ENCODE measurements at regions not wholly inside any gene's neighbourhood (a gene's known extent, or its start where the extent isn't known, plus 50 kb on each side); places are given as distances from the start of the nearest gene placed in this dataset.

DNA sequence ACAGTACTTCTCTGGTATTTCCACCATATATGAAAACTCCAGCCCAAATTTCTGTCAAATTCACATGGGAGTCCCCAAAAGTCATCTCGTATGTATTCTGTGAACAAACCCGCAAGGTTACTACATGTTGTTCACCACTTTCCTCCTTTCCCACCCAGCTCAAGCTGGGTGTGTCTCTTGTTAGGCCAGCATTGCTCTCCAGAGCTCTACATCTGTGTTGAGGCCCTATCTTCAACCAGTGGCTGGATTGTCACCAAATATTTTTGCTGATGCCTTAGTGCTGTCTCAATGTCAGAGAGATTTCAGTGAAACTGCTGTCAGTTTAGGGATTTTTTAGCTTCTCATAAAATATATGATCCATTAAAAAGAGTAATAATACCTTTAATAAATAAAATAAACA lies 230.9 kb downstream of the BTG1 start:
- no peak for DNase-seq

DNA sequence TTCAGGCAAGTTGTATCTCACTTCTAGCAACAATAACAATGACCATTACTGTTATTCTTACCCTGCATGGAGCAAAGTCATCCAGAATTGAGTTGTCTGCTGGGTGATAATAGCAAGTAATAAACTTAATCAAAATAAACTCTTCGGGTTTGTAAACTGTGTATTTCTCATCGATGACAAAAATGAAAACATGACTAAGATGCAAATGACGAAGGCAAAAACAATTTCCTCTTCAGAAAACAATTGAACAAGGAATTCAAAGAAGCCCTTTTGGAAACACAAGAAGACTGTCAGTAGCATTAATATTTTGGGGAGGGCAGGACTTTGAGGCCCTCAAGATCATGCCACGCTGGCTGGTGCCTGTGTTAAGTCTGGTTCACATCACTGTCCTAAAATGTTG lies 232.0 kb downstream of the BTG1 start:
- no peak for DNase-seq

DNA sequence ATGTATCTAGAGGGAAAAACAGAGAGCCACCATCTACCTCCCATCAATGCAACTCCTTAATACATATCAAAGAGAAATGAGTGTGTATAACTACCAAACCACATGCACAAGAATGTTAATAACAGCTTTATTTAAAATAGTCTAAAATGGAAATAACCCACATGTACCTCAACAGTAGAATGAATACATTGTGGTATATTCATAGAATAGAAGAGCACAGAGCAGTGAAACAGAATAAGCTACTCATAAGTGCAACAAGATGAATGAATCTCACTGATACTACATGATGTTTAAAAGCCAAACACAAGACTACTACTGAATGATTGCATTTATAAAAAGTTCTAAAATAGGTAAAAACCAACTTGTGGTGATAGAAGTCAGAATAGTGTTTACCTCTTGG lies 232.5 kb downstream of the BTG1 start:
- no peak for DNase-seq

DNA sequence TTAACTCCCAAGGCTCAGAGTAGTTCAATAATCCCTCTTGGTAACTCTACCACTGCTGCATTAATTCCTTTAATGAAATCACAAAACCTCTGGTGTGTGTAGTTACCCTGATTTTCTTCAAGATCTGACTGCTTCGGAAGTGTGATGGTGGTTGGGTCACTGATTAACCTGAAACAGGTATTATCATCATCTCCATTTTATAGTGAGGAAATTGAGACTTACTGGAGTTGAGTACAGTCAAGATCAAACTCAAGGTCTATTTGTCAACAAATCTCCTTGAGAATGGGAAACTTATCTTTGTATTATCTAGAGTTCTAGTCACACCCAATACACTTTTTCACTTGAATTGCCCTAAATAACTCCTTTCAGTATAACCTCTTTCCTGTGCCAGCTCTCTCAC lies 233.5 kb downstream of the BTG1 start:
- DNase-seq = no peak

DNA sequence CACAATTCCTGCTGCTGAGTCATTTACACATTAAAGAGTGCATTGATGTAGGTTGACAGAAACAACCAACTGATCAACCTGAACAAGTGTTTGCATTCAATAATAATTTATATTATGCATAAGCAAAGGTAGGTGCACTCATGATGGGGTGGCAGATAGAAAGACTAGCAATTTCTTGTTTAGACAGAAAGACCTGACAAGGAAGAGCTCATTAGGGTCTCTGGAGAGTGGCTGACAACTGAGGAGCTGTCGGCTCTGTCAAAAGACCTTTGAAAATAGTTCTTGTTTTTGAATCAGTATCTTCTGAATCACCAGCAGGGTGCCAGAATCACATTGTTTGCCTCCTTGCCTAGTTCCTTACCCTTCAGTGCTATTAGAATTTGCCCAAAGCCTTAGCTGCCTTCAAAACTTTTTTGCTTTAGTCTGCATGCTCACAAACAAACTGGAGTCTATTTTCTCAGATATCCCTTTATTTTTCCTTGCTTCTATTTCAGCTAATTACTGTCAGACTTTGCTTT lies 234.7 kb downstream of the BTG1 start:
- DNase-seq = no peak

DNA sequence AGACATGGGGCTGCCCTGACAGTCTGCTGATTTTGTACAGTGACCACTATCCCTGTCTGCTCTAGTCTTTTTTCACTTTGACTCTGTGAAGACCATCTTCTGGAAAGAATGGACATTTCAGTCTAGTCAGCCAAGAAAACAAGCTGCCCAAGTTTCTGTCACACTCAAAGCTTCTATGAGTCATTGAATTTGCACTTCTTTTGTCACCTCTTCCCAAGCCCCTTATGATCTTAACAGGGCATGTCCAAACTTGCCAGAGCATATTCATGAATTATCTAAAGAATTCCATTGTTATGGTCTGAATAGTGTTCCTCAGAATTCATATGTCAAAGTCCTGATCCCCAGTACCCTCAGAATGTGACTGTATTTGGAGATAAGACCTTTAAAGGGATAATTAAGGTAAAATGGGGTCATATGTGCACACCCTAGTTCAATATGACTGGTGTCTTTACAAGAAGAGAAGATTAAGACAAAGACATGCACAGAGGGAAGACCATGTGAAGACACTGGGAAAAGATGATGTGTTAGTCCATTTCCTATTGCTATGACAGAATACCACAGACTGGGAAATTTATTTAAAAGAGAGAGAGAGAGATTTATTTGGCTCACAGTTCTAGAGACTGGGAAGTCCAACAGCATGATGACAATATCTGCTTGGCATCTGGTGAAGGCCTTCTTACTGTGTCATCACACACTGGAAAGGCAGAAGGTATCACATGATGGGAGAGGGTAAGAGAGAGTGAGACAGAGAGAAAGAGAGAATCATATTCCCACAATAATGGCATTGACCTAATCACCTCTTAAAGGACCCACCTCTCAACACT lies 242.6 kb downstream of the BTG1 start:
- no peak for DNase-seq

DNA sequence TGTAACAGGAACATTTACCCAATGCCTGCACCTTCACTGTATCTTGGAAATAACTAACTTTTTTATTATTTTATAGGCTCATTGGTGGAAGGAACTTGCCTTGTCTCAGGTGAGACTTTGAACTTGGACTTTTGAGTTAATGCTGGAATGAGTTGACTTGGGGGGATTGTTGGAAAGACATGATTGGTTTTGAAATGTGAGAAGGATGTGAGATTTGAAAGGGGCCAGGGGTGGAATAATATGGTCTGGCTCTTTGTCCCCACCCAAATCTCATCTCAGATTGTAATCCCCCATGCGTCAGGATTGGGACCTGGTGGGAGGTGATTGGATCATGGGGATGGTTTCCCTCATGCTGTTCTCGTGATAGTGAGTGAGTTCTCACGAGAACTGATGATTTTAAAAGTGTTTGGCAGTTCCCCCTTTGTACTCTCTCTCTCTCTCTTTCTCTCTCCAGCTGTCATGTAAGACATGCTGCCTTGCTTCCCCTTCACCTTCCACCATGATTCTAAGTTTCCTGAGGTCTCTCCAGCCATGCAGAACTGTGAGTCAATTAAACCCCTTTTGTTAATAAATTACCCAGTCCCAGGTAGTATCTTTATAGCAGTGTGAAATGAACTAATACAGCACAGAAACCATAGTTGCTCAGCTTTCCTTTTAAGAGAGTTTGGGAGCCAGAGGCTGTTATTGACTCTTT lies 244.1 kb downstream of the BTG1 start:
- DNase-seq = no peak

DNA sequence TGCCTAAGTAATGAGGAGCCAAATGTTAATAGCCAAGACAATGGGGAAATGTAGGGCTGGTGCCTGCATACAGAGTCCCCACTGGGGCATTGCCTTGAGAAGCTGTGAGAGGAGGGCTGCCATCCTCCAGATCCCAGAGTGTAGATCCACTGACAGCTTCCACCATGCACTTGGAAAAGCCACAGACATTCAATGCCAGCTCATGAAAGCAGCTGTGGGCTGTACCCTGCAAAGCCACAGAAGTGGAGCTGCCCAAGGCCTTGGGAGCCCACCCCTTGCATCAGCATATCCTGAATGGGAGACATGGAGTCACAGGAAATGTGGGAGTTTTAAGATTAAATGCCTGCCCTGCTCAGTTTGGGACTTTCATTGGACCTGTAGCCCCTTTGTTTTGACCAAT lies 244.7 kb downstream of the BTG1 start:
- no peak for DNase-seq

DNA sequence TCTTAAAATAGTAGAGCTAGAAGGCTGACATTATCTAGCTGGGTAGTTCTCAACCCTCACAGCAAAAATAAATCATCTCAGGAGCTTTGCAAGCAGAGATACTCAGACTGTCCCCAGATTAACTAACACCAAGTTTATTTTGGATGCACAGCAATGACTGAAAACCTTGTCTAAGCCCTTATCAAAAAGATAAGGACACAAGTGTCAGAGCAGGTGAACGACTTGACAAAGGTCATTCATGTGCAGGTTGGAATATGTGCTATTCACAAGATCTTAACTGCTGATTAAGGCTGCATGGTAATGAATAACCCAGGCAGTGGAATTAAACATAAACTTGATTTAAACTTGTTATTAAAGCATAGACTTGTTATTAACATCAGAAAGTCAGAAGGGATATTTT lies 246.6 kb downstream of the BTG1 start:
- DNase-seq = no peak

DNA sequence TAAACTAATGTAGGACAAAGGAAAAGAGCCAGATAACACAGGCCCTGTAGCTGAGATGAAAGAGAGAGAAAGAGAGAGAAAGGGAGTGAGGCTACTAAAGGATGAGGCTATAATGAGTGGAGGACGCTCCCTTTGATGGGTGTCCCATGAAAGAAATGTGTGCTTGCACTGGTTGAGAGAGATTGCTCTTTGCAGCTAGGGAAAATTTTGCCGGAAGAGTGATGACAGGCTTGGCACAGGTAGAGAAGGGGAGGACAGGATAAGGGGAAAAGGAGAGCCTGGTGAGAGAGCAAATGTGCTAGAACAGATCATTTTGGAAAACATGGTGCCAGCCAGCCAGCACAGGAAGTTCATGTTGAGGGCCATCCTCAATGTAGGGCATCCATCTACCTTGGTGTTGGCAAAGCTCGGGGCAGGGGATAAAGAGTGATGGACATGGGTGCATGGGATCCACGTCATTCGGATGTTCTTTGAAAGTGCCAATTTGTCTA lies 248.6 kb downstream of the BTG1 start:
- DNase-seq = no peak

DNA sequence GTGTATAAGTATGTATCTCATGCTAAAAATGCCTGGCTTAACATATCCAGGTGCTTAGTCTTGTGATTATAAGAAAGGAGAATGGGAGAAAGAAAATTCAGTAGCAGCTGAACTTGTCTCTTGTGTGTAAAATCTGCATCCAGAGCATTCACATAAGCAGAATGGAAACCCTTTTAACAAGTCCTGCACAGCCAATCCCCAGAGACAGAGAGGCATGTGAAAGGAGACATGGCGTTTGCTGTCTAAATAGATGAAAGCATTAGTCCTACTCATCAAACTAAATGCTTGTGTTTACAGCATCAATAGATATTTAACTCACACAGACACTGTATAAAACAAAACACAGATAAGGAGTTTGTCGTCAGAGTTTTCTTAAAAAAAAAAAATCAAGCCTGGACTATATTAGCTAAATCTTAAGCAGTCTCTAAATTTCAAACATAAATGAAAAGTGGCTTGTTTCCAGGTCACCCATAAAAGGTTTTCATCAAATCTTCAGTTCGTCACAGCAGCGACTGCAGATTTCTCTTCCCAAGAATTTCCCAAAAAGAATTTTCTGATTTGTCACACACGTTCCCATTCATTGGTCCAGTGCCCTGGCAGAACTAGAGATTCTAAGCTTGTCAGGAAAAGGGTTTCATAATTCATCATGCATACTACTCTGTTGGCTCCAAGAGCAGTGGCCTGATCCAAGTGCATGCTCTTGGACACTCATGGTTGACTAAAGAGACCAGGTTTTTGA lies 249.2 kb downstream of the BTG1 start:
- DNase-seq = no peak

DNA sequence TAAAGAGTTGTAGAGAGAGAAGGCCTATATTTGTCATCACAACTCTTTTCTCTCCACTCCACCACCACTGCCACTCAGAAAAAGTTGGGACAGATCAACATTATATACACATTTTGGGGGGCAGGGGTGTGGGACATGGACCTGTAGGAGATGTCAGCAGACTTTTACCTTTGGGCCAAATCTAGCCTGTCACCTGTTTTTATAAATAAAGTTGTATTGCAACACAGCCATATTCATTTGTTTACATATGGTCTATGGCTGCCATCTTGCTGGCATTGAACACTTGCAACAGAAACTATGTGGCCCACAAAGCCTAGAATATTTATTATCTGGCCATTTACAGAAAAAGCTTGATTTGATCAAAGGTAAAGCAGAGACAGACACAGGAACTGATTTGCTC lies 250.7 kb downstream of the BTG1 start:
- no peak for DNase-seq

DNA sequence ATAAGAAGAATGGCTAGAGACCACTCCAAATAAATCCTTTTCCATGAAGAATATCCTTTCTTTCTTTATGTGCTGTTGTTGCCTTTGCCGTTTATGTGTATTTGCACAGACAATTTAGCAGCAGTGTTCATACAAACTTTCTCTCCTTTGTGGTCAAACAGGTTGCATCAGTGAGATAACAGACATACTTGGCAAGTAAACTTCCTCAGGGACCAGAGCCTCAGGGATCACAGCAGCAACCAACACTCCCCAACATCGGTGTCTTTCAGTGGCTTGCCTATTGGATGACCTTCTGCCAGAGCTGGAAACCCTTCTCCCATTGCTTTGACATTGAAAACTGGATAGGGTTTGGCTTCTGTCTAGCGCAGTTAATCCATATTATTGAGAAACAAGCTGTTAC lies 252.2 kb downstream of the BTG1 start:
- no peak for DNase-seq

DNA sequence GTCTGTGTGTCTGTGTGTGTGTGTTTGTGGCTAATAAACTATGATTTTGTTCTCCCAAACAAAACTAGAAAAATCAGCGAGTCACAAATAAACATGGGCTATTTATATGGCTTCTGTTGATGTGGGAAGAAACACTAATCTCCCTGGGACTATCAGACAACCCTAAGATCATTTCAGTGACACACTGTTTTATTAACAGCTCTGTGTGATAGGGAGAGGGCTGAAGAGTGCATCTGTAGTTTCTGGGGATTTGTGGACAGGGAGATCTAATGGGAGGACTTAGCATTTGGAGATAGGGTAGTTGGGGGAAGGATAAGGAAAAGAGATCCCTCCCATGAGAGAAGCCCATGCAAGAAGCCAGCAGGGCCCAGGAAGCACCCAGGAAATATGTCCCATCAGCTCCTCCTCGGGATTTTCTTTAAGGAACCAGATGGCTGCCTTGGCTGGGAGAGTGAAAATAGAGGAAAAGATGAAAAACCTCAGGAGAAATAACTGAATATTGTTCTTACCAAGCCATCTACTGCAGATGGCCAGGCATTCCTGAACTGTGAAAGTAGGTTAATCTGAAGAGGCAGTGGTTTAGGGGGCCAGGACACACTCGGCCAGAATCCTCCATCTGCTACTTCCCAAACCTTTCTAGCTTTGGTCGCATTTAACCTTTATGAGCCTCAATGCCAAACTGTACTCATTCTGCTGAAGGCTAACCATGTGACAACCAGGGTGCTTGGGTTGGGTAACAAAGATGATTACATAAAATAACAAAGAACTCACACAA lies 253.4 kb downstream of the BTG1 start:
- DNase-seq = no peak

DNA sequence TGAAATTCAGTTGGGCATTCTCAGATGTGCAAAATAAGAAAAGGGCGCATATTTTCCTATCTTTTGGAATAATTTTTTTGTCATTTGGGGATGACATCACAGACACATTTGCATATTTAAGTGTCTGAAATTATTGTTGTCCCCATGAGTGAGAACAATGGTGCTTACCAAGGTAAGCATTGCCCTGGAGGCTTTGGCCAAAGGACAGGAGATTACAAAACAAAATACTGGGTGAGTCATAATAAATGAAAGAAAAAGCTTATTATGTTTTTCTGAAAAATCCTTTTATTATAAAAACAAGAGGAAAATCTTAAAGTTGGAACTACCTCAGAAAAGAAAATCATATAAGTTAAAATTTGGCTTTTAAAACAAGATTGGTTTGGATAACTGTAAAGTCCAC lies 254.9 kb downstream of the BTG1 start:
- no peak for DNase-seq

DNA sequence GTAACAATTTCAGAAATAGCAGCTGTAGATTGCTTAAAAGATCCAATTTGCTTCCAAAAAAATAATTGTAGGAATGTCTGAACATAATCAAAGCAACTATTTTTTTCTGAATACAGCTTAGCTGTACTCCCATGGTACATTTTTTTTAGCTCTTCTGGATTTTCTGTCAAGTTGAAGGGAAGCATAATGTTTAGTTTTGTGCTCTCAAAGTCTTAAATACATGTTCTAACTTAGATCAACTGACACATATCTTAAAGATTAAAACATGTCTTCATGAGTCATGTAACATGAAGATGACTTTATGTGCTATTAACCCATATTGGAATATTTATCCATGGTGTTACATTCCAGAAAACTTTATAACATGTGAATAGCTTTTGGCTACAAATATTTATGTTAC lies 255.7 kb downstream of the BTG1 start:
- no peak for DNase-seq

DNA sequence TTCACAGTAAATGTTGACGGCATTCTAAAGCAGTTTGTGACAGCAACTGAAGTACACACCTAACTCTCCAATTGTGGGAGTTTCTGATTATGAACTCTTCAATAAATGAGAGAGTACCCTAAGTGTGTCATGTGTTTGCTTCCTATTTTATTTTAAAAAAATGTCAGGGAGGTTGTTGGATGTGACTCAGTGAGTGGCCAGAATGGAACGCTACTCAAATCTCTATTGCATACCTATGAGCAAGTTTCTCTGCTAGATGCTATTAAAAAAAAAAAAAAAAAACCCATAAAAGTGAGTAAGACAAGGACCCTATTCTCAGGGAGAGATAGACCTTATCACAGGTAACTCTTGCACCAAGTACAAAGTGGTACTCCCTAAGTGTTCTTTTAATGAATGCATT lies 256.6 kb downstream of the BTG1 start:
- no peak for DNase-seq

DNA sequence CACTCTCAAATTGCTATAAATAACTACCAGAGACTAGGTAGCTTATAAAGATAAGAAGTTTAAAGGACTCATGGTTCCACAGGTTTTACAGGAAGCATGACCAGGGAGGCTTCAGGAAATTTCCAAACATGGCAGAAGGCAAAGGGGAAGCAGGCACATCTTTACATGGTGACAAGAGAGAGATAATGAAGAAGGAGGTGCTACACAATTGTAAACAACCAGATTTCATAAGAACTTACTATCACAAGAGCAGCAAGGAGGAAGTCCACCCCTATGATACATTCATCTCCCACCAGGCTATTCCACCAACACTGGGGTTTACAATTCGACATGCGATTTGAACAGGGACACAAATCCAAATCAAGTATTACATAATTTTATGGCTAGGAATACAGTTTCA lies 257.7 kb downstream of the BTG1 start:
- no peak for DNase-seq

DNA sequence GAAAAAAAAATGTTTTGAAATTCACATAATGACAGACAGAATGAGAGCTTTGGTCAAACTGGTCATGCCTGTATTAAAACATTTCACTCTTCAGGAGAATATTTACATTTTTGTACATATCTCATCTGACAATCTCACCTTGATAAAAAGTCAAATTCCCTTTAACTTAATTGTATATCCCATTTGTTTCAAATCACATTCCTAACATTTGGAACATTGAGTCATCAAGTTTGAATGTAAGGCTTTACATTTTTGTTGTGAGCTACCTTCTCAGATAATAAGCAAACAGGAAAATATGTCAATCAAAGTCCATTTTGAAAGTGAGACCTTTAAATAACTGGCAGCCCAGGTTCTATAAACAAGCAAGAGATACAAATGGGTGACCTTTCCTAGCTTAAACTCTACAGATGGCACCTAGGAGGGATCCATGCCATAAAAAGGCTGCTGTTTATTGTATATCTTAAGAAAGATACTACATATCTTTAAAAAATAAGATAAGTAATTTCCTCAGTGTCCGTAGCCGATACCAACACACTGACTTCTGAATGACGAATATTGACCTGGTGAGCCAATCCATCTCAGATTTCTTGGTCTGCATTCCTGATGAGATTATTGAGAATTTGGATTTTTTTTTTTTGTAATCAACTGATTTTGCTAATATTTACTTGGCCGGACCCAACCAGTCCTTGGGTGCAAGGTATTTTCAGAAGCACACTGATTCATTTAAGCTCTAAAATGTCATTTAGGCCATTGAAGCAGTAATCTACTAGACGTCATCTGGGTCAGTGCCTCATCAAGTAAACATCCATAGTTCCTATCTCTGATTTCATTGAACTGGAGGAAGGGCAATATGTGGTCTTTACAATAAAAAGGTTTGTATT lies 259.6 kb downstream of the BTG1 start:
- DNase-seq = no peak

DNA sequence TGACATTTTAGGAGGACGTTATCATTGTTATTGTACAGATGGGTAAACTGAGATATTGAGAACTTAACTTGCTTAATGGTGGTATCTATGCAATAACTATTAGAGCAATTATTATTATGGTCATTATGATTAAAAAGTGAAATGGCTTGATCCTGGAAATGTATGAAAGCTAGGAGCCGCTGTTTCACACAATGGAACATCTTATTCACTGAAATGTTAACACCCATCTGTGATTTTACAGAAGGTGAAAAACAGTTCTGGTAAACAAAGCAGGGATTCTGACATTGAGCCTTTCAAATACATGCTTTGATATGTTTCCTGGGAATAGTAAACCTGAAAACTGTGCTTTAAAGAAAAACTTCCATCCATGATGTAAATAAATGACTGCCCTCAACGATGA lies 261.4 kb downstream of the BTG1 start:
- no peak for DNase-seq

DNA sequence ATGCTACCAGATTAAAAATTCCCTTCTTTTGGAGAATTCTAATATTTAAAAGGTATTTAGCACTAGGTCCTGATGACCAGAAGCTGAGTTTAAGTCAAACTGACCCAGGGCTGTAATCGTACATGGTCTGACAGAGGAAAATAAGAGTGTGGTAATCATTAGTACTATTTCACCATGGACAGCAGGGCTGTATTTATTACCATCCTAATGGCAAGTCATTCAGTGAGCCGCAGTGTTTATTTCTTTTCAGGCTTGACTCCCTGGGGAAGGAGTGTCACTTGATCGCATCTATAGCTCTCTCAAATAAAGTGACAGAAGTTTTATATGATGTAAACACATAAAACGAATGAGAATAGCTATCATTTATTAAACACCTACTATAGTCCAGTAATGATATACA lies 261.8 kb downstream of the BTG1 start:
- no peak for DNase-seq

DNA sequence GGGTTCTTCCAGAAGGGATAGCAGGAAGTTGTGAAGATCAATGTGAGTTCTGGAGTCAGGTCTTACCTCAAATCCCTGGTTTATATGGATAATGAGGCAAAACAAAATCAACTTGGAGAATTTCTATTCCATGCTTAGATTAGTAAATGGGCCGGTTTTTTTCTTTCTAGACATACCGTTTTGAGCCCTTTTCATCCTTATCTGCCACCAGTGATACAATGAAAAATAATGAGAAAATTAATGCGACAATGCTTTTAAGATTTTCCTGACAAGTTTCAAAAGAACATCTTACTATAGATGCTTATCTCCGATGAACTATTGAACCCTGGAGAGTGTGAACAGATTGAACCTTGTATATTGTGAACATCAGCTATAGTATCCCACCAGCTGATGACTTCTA lies 262.7 kb downstream of the BTG1 start:
- no peak for DNase-seq
